SK-N-SH treated with all-trans-retinoic acid at 6 μM for 48 hours (cell line): ENCODE measurements at regions not wholly inside any gene's neighbourhood (a gene's known extent, or its start where the extent isn't known, plus 50 kb on each side); places are given as distances from the start of the nearest gene placed in this dataset.

Experiments used
- ATAC-seq: fragments of 200-7000 bp; cut with Tn5 transposase; 3 replicates; pipeline ENCODE4 v1.9.1; 2020; ENCODE audit warnings: mild to moderate bottlenecking, moderate library complexity
- ARNTL ChIP-seq: fragments of 450-650 bp; formaldehyde crosslinking; IDR thresholded peaks from 2 replicates; pipeline ENCODE4 v1.5.0; 2020; ENCODE audit warnings: low read depth, mild to moderate bottlenecking, moderate library complexity, borderline replicate concordance
- BACH2 ChIP-seq: fragments of 250-450 bp; sonication (Bioruptor Pico); IDR thresholded peaks from 2 replicates; pipeline ENCODE4 v1.9.0; 2021; ENCODE audit warnings: mild to moderate bottlenecking, borderline replicate concordance
- CSDC2 ChIP-seq: fragments of 250-450 bp; sonication (Bioruptor Pico); IDR thresholded peaks from 2 replicates; pipeline ENCODE4 v1.5.0; 2020; ENCODE audit warnings: mild to moderate bottlenecking, moderate library complexity
- ESRRG ChIP-seq: fragments of 250-450 bp; sonication (Bioruptor Pico); IDR thresholded peaks from 2 replicates; pipeline ENCODE4 v1.6.1; 2021; ENCODE audit warnings: mild to moderate bottlenecking
- GLIS3 ChIP-seq: fragments of 250-450 bp; sonication (Bioruptor Pico); IDR thresholded peaks from 2 replicates; pipeline ENCODE4 v1.5.0; 2020; ENCODE audit warnings: mild to moderate bottlenecking, moderate library complexity
- ISL1 ChIP-seq: fragments of 250-450 bp; sonication (Bioruptor Pico); IDR thresholded peaks from 2 replicates; pipeline ENCODE4 v2.1.2; 2022; ENCODE audit warnings: mild to moderate bottlenecking, moderate library complexity
- OSR1 ChIP-seq: fragments of 250-450 bp; sonication (Bioruptor Pico); IDR thresholded peaks from 2 replicates; pipeline ENCODE4 v1.8.0; 2022; ENCODE audit warnings: moderate library complexity, mild to moderate bottlenecking, inconsistent platforms
- PATZ1 ChIP-seq: fragments of 250-450 bp; sonication (Bioruptor Pico); IDR thresholded peaks from 2 replicates; pipeline ENCODE4 v1.8.0; 2020; ENCODE audit warnings: mild to moderate bottlenecking, moderate library complexity, borderline replicate concordance
- POU6F1 ChIP-seq: fragments of 250-450 bp; sonication (Bioruptor Pico); IDR thresholded peaks from 2 replicates; pipeline ENCODE4 v1.8.0; 2021; ENCODE audit warnings: low read depth, mild to moderate bottlenecking, moderate library complexity, borderline replicate concordance
- PPARA ChIP-seq: fragments of 250-450 bp; sonication (Bioruptor Pico); IDR thresholded peaks from 2 replicates; pipeline ENCODE4 v1.5.0; 2020; ENCODE audit warnings: mild to moderate bottlenecking, borderline replicate concordance
- SNAI2 ChIP-seq: fragments of 250-450 bp; sonication (Bioruptor Pico); IDR thresholded peaks from 2 replicates; pipeline ENCODE4 v1.5.0; 2020; ENCODE audit warnings: mild to moderate bottlenecking, moderate library complexity
- TCF4 ChIP-seq: fragments of 250-450 bp; sonication (Bioruptor Pico); IDR thresholded peaks from 2 replicates; pipeline ENCODE4 v1.8.0; 2021; ENCODE audit warnings: mild to moderate bottlenecking, moderate library complexity, borderline replicate concordance
- TOX ChIP-seq: fragments of 250-450 bp; sonication (Bioruptor Pico); IDR thresholded peaks from 2 replicates; pipeline ENCODE4 v1.8.0; 2021; ENCODE audit warnings: mild to moderate bottlenecking, moderate library complexity, borderline replicate concordance
- ZC3H10 ChIP-seq: fragments of 250-450 bp; sonication (Bioruptor Pico); IDR thresholded peaks from 2 replicates; pipeline ENCODE4 v1.5.1; 2021; ENCODE audit warnings: mild to moderate bottlenecking, moderate library complexity
- ZFP3 ChIP-seq: fragments of 250-450 bp; sonication (Bioruptor Pico); IDR thresholded peaks from 2 replicates; pipeline ENCODE4 v1.5.0; 2020; ENCODE audit warnings: mild to moderate bottlenecking, moderate library complexity
- ZFP30 ChIP-seq: fragments of 450-650 bp; formaldehyde crosslinking; IDR thresholded peaks from 2 replicates; pipeline ENCODE4 v1.5.0; 2022; ENCODE audit warnings: mild to moderate bottlenecking, moderate library complexity
- ZNF70 ChIP-seq: fragments of 450-650 bp; formaldehyde crosslinking; IDR thresholded peaks from 2 replicates; pipeline ENCODE4 v1.5.0; 2020; ENCODE audit warnings: mild to moderate bottlenecking, moderate library complexity
- ZNF8 ChIP-seq: fragments of 450-650 bp; formaldehyde crosslinking; IDR thresholded peaks from 2 replicates; pipeline ENCODE4 v1.5.0; 2020; ENCODE audit warnings: mild to moderate bottlenecking, moderate library complexity
- TF ChIP-seq, protein P1 (sequence below): fragments of 250-450 bp; sonication (Bioruptor Pico); IDR thresholded peaks from 2 replicates; pipeline ENCODE4 v1.5.0; 2020; ENCODE audit warnings: mild to moderate bottlenecking, moderate library complexity
- TF ChIP-seq, protein P2 (sequence below): fragments of 250-450 bp; sonication (Bioruptor Pico); IDR thresholded peaks from 2 replicates; pipeline ENCODE4 v1.5.1; 2021; ENCODE audit warnings: mild to moderate bottlenecking, moderate library complexity
- TF ChIP-seq, protein P3 (sequence below): fragments of 250-450 bp; sonication (Bioruptor Pico); IDR thresholded peaks from 2 replicates; pipeline ENCODE4 v1.5.1; 2020; ENCODE audit warnings: low read depth, mild to moderate bottlenecking, moderate library complexity

GRCh38 chr6:82680192-82680591, 316.6 kb downstream of the TPBG start (continued):
- TF ChIP-seq, protein P1, sequence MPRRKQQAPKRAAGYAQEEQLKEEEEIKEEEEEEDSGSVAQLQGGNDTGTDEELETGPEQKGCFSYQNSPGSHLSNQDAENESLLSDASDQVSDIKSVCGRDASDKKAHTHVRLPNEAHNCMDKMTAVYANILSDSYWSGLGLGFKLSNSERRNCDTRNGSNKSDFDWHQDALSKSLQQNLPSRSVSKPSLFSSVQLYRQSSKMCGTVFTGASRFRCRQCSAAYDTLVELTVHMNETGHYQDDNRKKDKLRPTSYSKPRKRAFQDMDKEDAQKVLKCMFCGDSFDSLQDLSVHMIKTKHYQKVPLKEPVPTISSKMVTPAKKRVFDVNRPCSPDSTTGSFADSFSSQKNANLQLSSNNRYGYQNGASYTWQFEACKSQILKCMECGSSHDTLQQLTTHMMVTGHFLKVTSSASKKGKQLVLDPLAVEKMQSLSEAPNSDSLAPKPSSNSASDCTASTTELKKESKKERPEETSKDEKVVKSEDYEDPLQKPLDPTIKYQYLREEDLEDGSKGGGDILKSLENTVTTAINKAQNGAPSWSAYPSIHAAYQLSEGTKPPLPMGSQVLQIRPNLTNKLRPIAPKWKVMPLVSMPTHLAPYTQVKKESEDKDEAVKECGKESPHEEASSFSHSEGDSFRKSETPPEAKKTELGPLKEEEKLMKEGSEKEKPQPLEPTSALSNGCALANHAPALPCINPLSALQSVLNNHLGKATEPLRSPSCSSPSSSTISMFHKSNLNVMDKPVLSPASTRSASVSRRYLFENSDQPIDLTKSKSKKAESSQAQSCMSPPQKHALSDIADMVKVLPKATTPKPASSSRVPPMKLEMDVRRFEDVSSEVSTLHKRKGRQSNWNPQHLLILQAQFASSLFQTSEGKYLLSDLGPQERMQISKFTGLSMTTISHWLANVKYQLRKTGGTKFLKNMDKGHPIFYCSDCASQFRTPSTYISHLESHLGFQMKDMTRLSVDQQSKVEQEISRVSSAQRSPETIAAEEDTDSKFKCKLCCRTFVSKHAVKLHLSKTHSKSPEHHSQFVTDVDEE (CRISPR knock-in tag), result no peak
- TF ChIP-seq, all 23 proteins: peak for 0

GRCh38 chr6:82681119-82681714, 317.6 kb downstream of the TPBG start:
- no peak for TF ChIP-seq TCF4 (CRISPR knock-in tag)
- TF ChIP-seq POU6F1 (CRISPR knock-in tag), result no peak
- TF ChIP-seq ARNTL (CRISPR knock-in tag), result no peak
- no peak for TF ChIP-seq CSDC2 (CRISPR knock-in tag)
- TF ChIP-seq ISL1 (CRISPR knock-in tag), result no peak
- no peak for TF ChIP-seq PPARA (CRISPR knock-in tag)
- TF ChIP-seq ZFP3, result no peak
- no peak for TF ChIP-seq GLIS3 (CRISPR knock-in tag)
- no peak for TF ChIP-seq ZC3H10 (CRISPR knock-in tag)
- no peak for TF ChIP-seq BACH2
- no peak for TF ChIP-seq ZFP30 (CRISPR knock-in tag)
- no peak for ATAC-seq

DNA sequence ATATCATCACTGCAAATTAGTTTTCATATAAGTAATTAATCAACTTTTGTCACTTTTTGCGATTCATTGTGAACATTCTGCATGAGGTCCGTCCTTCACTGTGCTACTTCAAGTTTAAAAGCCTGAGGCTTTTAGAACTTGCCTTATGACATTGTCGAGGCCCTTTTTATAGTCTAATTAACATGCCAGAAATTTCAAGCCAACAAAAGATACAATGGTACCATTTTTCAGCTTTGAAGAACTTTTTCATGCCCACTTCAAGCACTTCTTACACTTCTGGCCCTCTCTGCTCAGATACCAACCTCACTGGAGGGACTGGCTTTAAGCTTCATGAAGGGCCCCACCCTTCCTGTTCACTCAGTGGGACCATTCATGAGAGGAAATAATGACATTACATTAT, 323.1 kb downstream of the TPBG start:
- TF ChIP-seq PATZ1 (CRISPR knock-in tag) (no peak), ARNTL (CRISPR knock-in tag) (no peak), ZC3H10 (CRISPR knock-in tag) (no peak), ZNF70 (CRISPR knock-in tag) (no peak)
- TF ChIP-seq, protein P2, sequence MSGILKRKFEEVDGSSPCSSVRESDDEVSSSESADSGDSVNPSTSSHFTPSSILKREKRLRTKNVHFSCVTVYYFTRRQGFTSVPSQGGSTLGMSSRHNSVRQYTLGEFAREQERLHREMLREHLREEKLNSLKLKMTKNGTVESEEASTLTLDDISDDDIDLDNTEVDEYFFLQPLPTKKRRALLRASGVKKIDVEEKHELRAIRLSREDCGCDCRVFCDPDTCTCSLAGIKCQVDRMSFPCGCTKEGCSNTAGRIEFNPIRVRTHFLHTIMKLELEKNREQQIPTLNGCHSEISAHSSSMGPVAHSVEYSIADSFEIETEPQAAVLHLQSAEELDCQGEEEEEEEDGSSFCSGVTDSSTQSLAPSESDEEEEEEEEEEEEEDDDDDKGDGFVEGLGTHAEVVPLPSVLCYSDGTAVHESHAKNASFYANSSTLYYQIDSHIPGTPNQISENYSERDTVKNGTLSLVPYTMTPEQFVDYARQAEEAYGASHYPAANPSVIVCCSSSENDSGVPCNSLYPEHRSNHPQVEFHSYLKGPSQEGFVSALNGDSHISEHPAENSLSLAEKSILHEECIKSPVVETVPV, result no peak
- TF ChIP-seq, all 23 proteins: peak for 0
- no peak for ATAC-seq

DNA sequence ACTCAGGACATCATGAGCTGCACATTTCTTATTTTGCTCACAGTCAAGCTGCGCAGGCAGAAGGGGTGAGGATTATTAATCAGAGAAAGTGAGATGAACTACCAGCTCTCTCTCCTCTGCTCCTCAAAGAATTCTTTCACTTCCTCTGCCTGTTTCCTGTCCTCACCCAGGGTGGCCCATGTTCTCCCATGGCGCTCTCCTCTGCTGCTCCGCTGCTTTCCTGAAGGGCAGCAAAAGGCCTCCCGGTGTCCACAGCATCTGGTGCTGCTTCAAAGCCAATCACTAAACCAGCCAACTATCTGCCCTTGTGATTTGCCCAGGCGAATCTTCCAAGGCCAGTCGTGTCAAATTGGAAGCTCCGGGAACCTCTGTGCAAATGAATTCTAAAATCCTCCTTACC, 324.2 kb downstream of the TPBG start:
- ATAC-seq, result no peak
- TF ChIP-seq ESRRG, result no peak
- TF ChIP-seq ARNTL (CRISPR knock-in tag), result no peak
- no peak for TF ChIP-seq TOX (CRISPR knock-in tag)
- TF ChIP-seq, protein P1 (CRISPR knock-in tag), result no peak
- no peak for TF ChIP-seq POU6F1 (CRISPR knock-in tag)
- TF ChIP-seq, protein P3, sequence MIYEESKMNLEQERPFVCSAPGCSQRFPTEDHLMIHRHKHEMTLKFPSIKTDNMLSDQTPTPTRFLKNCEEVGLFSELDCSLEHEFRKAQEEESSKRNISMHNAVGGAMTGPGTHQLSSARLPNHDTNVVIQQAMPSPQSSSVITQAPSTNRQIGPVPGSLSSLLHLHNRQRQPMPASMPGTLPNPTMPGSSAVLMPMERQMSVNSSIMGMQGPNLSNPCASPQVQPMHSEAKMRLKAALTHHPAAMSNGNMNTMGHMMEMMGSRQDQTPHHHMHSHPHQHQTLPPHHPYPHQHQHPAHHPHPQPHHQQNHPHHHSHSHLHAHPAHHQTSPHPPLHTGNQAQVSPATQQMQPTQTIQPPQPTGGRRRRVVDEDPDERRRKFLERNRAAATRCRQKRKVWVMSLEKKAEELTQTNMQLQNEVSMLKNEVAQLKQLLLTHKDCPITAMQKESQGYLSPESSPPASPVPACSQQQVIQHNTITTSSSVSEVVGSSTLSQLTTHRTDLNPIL (CRISPR knock-in tag), result no peak
- no peak for TF ChIP-seq ZFP30 (CRISPR knock-in tag)
- no peak for TF ChIP-seq PPARA (CRISPR knock-in tag)
- no peak for TF ChIP-seq ZC3H10 (CRISPR knock-in tag)
- TF ChIP-seq SNAI2, result no peak
- no peak for TF ChIP-seq BACH2
- no peak for TF ChIP-seq OSR1 (CRISPR knock-in tag)
- TF ChIP-seq ZNF8 (CRISPR knock-in tag), result no peak
